Jurkat, Clone E6-1 (cell line): ENCODE measurements at regions not wholly inside any gene's neighbourhood (a gene's known extent, or its start where the extent isn't known, plus 50 kb on each side); places are given as distances from the start of the nearest gene placed in this dataset.
A peak's percentile ranks its signal among the peaks of the same experiment; 100 is the strongest.

ENCODE experiments used
- DNase-seq: peaks from one replicate; pipeline ENCODE4 v3.0.0-alpha.2; 2011; ENCODE audit warnings: low read depth, low spot score
- H3K4me3 ChIP-seq: 2 replicates; pipeline ENCODE4 v1.5.1; 2011; ENCODE audit warnings: mild to moderate bottlenecking, low read length, control low read depth, moderate library complexity

DNA sequence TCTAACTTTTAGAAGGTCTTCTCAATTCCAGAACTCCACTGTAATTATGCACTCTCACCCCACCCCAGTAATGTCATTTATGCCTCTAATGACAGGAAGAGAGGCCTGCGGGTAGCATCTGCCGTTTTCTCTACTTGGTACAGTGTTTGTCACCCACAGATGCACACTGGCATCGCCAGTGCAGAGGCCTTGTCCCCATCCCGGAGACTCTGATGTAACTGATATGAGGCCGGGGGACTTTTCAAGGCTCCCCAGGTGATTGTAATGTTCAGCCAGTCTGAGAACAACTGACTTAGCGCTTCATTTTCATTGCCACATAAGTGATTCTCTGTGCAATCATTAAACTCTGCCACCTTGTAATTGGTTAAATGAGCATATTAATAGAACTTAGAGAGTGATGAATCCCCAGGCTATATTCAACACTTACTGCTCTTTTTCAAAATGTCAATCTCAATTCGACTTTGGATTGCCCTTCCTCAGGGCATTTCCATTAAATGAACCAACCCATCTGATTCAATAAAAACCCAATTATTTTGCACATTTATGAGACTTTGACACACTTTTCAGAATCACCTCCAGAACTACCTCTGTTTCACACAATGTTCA, 113.2 kb downstream of the HERPUD2 start:
- no peak for DNase-seq
- H3K4me3 ChIP-seq: no peak overlapping the region

DNA sequence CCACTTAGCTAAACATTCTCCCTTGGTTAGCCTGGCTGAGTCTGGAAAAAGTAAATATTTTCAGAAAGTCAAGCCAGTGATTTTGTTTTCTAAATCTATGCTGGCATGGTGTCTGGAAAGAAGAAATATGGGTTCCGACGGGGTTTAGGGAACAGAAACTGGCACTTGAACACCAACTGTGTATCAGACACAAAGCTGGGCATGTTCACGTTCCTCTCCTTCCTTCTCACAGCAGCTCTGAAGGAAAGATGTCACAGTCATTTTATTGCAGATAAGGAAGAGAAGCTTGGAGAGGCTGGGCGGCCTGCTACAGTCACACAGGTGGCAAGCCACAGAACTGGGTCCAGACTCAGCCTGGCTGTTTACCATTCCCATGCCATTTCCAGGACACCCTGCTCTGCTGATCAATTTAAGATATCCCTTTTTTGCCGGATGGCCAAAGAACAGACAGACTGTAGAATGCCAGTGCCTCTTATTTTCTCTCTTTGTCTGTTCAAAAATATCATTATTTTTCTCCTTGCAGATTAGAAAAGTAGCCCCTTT, 118.8 kb downstream of the HERPUD2 start:
- DNase-seq: no peak
- H3K4me3 ChIP-seq: no peak overlapping the region

DNA sequence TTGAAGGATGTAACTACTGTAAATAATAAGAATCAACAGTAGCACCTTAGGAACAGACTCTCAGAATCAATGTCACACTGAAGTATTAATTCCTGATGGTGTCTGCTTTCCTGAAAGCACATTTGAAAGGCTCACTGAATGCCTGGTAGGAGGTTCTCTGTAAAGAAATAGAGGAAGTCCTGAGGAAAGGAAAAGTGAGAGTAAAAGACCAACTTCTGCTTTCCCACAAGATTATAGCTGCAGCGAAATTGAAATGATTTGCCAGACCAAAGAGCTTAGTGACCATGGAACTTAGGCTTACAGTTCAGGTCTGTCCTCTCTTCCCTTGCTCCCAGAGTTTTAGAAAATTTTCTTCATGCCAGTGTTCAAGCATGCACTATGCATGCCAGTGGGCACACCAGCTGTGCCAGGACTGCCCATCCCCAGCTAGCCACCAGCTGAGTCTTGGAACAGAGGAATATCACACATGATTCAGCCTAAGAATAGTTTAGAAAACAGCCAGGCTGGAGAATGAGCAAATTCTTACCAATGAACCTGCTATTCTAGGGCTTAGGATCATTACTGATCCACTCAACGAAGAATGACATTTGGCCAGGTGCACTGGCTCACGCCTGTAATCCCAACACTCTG, 123.2 kb downstream of the HERPUD2 start:
- no peak overlapping the region for H3K4me3 ChIP-seq
- DNase-seq: no peak

DNA sequence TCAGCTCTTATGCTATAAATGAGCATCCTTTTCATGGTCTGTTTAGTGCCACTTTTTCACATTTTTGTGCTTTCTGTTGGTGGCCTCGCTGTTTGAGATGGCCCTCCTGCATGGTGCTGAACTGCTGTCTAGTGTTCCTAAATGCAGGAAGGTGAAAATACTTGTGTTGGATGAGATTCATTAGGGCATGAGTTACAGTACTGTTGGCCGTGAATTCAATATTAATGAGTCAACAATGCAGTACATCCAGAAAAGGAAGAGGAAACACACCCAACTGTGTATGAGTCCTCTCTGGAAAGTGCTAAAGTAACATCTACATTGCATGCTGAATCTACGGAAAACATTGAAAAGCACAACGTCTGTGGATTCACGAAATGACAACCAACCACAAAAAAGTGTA, 124.0 kb downstream of the HERPUD2 start:
- no peak for DNase-seq
- H3K4me3 ChIP-seq: no peak overlapping the region

DNA sequence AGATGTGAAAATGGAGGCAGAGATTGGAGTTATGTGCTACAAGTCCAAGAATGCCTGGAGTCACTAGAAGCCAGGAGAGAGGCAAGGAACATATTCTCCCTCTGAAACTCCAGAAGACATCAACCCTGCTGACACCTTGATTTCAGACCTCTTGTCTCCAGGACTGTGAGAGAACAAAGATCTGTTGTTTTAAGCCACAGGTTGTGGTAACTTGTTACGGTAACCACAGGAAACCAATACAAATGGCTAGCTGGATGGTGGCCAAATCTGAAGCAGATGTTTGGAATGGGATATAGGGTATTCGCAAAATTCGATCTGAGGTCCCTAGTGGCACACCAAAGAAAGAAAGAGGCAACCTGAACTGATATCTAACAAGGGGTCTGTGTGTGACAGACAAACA, 129.0 kb downstream of the HERPUD2 start:
- peak; percentile 42 for DNase-seq

DNA sequence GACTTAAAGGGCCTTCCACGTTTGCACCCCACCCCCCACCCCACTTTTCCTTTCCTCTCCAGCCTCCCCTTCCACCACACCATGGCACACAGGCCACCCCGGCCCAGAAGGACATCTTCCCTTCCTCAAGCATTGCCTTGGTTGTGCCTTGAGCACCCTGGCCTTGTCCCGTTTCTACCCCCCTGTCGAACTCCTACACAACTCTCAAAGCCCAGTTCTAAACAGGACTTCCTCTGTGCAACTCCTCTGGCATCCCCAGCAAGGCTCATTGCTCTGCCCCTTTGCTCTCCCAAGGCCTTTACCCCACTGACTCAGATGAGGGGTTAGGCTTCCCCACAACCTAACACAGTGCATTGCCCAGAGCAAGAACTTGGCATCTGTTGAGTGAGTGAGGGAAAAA, 136.1 kb downstream of the HERPUD2 start:
- H3K4me3 ChIP-seq: no peak overlapping the region
- DNase-seq: no peak

More for the DNA sequence above, 129.0 kb downstream of the HERPUD2 start:
- H3K4me3 ChIP-seq: no peak overlapping the region

DNA sequence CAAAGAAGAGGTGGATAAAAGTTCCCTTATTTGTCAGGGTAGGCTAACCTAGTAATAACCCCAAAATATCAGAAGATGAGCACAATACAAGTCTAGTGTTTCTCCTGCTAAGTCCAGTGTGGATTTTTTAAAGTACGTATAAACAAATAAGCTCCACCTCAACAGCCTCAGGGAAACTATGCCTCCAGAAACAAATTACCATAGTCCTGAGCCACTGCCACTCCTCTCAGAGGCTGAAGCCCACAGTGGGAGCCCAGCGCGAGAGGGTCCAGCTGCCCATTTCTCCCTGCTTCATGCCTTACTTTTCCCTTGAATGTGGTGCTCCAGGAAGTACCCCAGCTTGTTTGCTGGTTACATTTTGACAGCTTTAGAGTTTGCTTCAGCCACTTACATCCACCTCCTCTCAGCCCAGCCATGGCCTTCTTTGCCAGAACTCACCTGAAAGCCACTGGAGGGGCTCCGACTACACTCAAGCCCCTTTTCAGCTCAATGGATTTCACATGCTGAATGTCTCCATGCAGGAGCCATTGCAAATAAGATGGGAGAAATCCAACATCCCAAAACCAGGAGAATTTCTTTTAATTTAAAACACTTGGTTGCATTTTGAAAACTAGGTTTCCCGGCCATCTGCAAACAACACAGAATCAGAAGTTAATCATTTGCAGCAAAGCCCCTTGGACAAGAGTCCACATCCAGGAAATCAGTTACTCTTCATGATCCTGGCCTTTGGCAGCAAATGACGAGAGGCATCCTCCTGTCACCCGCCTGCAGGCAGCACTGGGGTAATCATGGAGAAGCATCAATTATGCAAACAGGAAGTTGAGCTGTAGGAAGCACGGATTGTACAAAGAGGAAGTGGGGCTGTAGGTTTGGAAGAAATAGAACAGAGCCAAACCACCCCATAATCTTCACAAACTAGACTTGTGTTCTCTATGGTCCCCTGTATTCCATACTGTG, 138.1 kb downstream of the HERPUD2 start:
- no peak overlapping the region for H3K4me3 ChIP-seq

DNA sequence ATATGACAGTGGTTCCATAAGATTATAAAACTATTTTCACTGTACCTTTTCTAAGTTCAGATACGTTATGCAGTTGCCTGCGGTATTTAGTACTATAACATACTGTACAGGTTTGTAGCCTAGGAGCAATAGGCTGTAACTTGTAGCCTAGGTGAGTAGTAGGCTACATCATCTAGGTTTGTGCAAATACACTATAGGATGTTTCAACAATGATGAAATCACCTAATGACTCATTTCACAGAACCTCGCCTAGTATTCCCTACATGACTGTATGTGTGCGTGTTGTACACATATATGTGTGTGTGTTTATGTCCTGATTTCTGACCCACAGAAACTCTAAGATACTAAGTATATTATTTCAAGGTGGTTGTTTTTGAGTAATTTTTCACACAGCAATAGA, 139.0 kb downstream of the HERPUD2 start:
- no peak for DNase-seq
- no peak overlapping the region for H3K4me3 ChIP-seq

More for the DNA sequence above, 138.1 kb downstream of the HERPUD2 start:
- DNase-seq: no peak

DNA sequence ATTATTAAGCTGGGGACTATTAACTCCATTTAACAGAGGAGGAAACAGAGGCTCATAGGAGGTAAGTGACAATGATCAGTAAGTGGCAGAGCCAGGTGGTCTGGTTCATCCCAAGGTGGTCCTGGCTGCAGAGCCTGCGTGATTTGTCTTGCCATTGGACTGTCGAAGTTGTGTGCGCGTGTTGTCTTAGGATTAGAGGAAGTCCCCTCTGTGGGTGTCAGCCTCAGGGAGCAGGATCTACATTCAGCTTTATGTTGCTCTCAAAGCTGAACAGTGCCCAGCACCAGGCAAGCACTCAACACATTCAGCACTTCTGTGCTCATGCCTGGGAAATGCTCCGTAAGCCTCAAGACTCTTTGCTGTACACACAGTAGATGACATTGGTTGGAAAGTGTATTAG, 139.5 kb downstream of the HERPUD2 start:
- DNase-seq: no peak
- H3K4me3 ChIP-seq: no peak overlapping the region

DNA sequence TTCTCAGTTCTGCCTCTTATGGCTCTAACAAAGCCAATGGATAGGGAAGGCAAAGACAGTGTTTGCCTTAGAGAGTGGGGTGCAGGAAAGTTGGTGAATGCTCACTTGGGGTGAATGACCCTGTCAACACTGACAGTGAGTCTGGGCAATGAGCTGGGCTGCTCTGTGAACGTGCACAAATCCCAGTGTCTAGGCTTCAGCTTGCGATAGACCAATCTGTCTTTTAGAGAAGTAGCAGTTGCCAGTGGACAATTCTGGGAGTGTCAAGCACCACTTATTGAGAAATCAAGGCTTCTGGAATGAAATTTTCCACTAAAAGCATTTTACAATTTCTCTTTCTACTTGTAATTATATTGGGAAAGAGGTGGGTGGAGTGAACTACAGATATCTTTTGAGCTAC, 141.4 kb downstream of the HERPUD2 start:
- no peak overlapping the region for H3K4me3 ChIP-seq
- DNase-seq: no peak

DNA sequence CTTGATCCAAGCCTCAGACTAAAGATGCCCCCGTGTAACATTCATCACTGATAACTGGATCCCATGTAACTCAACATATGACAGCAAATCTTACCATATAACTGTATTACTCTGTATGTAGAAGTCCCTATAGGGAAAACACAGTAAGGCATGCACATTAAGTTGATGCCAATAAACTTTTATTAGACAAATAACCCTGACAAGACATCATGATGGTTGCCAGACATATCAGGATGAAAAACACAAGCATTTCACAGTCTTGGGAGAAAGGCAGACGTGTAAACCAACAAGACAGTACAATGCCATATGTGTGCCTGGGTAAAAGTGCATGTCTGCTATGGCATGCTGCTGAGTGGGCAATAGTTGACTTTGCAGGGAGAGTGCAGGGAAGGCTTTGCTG, 142.2 kb downstream of the HERPUD2 start:
- DNase-seq: no peak
- H3K4me3 ChIP-seq: no peak overlapping the region

DNA sequence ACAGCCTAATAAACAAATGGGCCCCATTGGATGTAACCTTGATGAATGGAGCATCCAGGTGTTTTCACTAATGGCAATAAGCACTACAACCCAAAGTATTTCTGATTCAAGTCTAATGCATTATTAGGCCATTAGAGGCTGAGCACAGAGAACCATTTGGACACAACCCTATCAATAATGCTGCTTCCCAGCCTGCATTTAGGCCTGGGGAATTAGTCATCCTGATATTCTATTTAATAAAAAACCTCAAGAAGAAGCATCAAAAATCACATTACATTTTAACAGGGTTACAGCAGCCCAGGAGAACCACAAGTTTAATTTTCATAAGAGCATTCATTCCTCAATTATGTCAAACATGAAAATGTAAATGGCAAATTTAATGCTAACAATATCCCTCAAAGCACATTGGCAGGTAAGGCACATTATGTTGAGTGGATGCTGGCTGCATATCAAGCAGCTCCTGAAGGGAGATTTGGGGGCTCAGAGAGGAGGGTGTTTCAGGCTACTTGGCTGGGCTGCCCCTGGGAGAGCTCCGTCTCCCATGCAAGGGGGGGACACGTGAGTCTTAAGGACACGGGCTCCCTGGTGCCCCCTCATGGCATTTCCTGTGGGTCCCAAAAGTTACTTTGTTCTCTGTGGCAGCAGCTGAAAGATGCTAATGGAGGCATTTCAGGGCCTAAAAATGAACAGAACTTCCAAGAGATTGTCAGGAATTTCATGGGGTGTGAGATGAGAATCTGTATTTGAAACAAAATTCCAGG, 143.4 kb downstream of the HERPUD2 start:
- DNase-seq: no peak
- no peak overlapping the region for H3K4me3 ChIP-seq

DNA sequence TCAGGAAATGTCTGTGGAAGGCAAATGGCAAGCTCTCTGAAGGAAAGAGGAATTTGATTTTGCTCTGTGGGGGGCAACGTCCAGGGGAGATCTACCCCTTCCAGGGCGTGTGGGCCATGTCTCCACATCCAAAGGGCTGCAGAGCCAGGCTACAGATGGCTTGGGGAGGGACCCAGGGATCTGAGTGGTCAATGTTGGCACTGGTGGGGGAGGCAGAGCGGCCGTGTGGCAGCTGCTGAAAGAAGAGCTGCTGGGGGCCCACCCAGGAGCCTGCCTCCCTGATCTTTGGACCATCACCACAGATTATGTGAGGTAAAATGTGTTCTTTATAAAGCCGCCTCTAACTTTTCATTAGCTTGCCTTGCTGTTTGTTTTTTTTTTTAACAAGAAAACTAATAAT, 144.1 kb downstream of the HERPUD2 start:
- DNase-seq: no peak
- no peak overlapping the region for H3K4me3 ChIP-seq

DNA sequence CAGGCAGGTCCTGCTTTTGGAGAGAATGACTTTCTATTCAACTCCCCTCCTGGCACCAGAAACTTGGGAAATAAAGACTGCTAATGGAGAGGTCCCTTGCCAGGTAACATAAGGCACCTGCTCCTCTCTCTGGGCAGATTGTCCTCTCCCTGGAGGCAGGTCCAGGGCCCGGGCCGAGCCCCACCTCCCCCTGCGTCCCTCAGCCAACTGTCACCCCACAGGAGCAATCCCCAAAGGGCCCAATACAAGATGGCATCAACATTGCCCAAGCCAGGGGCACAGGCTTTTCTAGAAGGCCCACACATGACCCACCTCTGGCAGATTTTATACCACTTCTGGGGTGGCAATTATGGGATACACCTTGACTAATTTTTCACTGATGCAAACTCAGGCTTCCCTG, 145.2 kb downstream of the HERPUD2 start:
- no peak for DNase-seq
- no peak overlapping the region for H3K4me3 ChIP-seq

DNA sequence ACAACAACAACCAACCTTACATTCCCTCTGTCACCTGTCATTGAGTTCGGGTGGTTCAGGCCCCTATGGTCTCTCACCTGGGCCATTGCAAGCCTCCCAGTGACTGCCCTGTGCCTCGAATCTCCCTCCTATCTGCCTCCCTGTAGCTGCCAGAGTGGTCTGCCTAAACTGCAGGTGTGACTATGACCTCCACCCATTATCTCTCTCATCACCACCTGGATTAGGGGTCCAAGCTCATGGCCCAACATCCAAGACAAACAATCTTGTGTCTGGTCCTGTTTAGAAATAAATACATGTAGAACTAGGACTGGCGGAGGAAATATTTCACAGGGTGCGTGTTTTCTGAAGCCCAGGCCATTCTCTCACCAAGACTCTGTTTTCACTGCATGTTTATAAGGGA, 146.6 kb downstream of the HERPUD2 start:
- no peak for DNase-seq
- no peak overlapping the region for H3K4me3 ChIP-seq

DNA sequence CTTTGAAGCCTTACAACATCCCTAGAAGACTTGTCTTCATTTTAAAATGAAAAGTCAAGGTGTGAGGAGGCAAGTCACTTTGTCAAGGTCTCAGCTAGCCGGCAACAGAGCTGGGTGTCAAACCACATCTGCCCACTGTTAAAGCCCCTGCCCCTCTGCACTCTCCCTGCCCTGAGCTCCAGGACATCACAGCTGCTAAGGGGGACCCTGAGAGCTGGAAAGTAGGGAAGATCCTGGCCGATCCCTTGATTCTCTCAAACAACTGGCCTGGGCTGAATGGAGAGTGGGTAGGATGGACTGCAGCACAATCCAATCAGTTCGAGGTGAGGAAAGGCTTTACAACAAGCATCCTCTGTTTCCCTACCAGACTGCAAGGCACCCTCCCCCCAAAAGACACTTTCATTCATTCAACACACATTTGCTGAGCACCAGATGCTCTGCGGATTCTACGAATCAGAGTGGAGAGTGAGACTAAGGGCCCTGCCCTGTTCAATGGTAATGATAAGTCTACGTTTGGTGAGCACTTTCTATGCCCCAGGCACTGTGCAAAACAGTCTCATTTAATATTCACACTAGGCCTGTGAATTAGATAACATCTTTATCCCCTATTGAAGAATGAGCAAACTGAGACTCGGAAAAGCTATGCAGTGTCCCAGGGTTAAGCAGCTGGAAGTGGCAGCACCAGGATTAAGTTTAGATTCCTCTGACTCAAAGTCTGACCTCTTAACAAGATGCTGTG, 148.1 kb downstream of the HERPUD2 start:
- no peak for DNase-seq
- H3K4me3 ChIP-seq: no peak overlapping the region

DNA sequence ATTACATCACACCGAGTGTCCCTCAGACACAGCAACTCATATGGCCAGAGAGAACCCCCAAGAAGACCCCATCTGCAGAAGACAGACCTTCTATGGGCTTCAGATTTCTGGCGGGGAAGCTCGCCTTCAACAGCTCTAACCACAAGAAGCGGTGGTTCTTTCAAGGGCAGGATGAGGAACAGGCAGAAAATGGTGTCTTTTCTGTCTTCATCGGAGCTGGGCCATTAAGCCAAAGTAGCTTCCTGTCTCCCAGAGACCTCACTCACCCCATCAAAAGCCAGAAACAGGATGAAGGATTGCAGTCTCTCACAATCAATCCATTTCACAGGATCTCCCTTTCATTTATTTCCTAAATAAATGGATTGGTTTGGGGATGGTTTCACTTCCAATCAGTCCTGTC, 149.1 kb downstream of the HERPUD2 start:
- no peak overlapping the region for H3K4me3 ChIP-seq
- peak; percentile 67 for DNase-seq

DNA sequence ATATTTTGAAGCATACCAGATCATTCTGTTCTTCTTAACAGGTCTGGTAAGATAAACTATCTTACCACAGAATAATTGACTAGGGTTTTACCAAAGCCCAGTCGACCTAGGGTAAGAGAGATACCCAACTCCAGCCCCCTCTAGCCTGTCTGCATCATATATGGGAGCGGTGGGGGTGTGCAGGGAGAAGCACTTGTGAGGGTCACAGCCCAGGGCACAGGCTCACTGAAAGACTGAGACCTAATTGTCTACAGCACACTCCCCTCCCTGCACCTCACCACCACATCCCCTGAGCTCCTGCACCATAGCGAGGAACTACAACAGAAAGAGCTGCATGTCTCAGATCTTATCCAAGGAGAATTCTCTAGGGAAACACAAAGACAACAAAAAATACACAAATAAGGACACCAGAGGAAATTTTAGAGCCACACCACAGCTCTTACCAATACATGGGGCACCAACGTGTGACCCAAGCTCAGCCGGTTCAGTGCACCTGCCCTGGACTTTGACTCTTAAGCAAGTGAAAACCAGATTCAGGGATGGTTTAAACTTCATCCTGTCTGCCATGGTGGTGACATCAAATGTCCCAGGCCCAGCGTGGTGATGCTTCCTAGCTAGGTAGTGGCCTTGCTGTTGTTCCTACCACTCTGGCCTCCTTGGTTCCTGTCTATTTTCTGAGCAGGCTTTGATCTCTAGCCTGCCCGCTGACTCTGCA, 150.8 kb downstream of the HERPUD2 start:
- no peak overlapping the region for H3K4me3 ChIP-seq

More for the DNA sequence above, 150.8 kb downstream of the HERPUD2 start:
- no peak for DNase-seq
